Stimulated activated naive CD8-positive, alpha-beta T cell treated with anti-CD3 and anti-CD28 coated beads, Interleukin-15, amount 100 ng/mL, for 72 hours (primary cell): ENCODE measurements at regions not wholly inside any gene's neighbourhood (a gene's known extent, or its start where the extent isn't known, plus 50 kb on each side); places are given as distances from the start of the nearest gene placed in this dataset.
"Not testable (repeated sequence)": the region's sequence is repeated elsewhere in the genome, so short reads cannot be mapped to it uniquely, and the experiment has no call there.

Source experiments
- ATAC-seq: fragments of 150-1000 bp; cut with Tn5 transposase; 2 replicates; pipeline ENCODE4 v1.10.0; 2021; ENCODE audit warnings: mild to moderate bottlenecking, moderate library complexity
- DNase-seq, 2 donors: peaks; one replicate each; pipeline ENCODE4 v3.0.0; 2021 to 2022
- H3K27ac Mint-ChIP-seq, 2 donors: one replicate each; pipeline ENCODE4 v1.8.0; 2022; ENCODE audit warnings: mild to moderate bottlenecking in 2 of 2, mixed read lengths in 2 of 2, moderate library complexity in 2 of 2
- H3K27me3 Mint-ChIP-seq: one replicate; pipeline ENCODE4 v1.8.0; 2022; ENCODE audit warnings: mixed read lengths
- H3K4me1 Mint-ChIP-seq: one replicate; pipeline ENCODE4 v1.8.0; 2022; ENCODE audit warnings: mild to moderate bottlenecking, mixed read lengths
- H3K4me3 Mint-ChIP-seq, 2 donors: one replicate each; pipeline ENCODE4 v1.8.0; 2022; ENCODE audit warnings: mild to moderate bottlenecking in 2 of 2, mixed read lengths in 2 of 2, moderate library complexity in 1 of 2
- H3K9me3 Mint-ChIP-seq, 2 donors: one replicate each; pipeline ENCODE4 v1.8.0; 2022; ENCODE audit warnings: mixed read lengths in 2 of 2

DNA sequence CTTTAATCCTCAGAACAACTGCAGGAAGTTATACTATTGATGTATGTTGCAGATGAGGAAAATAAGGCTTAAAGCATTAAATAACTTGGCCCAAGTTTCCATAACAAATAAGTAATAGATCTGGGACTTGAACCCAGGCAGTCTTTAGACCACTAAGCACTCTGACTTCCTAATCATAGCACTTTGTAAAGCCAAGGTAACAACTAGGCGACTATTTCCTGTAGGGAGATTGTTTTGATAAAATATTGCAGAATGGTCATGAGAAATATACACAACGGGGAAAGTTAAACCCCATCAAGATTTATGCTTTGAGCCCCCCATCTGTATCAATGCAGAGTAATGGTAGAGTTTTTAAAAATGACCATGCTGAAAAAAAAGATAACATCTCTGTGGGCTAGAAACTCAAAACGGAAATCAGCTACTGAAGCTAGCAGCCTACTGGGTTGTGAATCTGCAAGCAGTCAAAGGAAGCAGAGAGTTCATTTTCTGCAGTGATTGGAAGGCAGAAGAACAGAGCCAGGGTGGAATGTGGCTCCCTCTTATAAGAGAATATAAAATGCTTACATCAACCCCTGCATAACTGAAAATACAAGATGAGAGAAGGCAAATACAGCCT is 111.2 kb upstream of the OLIG2 start:
- Mint-ChIP-seq H3K27ac (no peak overlapping the region), H3K27me3 (no peaks in the 10 kb centered on the region)
- no peak for ATAC-seq

DNA sequence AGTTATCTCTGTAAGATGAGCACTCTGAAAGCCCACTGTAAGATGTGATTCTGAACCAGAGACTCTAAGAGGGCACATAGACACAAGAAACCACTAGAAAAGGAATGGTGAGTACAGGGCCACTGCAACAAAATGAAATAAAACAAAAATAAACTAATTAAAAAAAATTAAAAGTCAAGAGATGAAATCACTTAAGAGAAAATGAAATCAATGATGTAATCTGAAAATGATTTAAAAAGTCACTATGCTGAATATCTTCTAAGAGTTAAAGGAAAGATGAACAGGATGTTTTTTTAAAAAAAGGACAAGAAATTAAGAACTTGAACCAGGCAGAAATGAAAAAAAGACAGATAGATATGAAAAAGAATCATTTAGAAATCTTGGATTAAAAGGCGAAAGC is 110.6 kb upstream of the OLIG2 start:
- ATAC-seq = no peak
- H3K27me3 Mint-ChIP-seq = no peaks in the 10 kb centered on the region
- no peak overlapping the region for H3K4me3 Mint-ChIP-seq
- peaks cover 26% of the 10 kb centered on the region for H3K4me1 Mint-ChIP-seq
- no peak for DNase-seq
- H3K27ac Mint-ChIP-seq = no peak overlapping the region
- H3K9me3 Mint-ChIP-seq = peaks cover 2 to 7% of the 10 kb centered on the region in 2 donors

More for the DNA sequence above, 111.2 kb upstream of the OLIG2 start:
- DNase-seq = no peak
- H3K9me3 Mint-ChIP-seq = peaks cover 4 to 7% of the 10 kb centered on the region in 2 donors
- H3K4me3 Mint-ChIP-seq = no peak overlapping the region
- peaks cover 26% of the 10 kb centered on the region for H3K4me1 Mint-ChIP-seq

DNA sequence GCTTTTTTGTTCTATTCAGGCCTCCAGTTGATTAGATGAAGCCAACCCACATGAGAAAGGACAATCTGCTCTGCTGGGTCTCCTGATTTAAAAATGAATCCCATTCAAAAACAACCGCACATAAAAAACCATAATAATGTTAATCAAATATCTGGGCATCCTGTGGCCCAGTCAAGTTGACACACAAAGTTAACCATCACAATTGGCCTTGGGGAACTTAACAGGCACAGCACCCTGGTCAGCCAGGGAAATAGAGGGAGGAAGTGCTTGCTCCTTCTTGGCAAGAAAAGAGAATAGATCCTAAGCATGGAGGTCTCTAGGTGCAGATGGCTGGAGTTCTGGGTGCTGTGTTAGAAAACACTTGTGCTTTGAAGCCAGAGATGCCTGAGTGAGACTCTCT is 109.6 kb upstream of the OLIG2 start:
- peaks cover 0 to 7% of the 10 kb centered on the region in 2 donors for H3K9me3 Mint-ChIP-seq
- no peak for DNase-seq
- H3K27ac Mint-ChIP-seq = no peak overlapping the region

DNA sequence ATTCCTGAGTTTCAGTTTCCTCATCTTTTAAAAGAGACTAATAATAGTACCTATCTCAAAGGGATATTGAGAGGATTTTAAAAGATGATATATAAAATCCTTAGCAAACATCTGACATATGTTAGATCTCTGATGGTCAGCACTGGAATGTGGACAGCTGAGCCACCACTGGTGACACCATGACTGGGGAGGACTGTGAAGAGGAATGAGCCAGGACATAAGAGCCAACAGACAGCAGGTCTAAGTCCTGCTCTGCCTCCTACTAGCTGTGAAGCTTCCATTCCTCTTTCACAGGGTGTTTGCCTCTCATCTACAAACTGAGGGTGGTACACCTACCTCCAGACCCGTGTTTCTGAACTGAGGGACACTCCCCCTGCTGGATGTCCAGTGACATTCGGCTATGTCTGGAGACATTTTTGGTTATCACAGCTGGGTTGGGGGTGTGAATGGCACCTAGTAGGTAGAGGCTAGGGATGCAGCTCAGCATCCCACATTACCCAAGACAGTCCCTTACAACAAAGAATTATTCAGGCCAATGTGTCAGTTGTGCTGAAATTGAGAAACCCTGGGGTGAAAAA is 109.1 kb upstream of the OLIG2 start:
- no peak for DNase-seq

More for the DNA sequence above, 109.6 kb upstream of the OLIG2 start:
- H3K4me1 Mint-ChIP-seq = peaks cover 26% of the 10 kb centered on the region
- ATAC-seq = no peak
- H3K27me3 Mint-ChIP-seq = no peaks in the 10 kb centered on the region
- no peak overlapping the region for H3K4me3 Mint-ChIP-seq

DNA sequence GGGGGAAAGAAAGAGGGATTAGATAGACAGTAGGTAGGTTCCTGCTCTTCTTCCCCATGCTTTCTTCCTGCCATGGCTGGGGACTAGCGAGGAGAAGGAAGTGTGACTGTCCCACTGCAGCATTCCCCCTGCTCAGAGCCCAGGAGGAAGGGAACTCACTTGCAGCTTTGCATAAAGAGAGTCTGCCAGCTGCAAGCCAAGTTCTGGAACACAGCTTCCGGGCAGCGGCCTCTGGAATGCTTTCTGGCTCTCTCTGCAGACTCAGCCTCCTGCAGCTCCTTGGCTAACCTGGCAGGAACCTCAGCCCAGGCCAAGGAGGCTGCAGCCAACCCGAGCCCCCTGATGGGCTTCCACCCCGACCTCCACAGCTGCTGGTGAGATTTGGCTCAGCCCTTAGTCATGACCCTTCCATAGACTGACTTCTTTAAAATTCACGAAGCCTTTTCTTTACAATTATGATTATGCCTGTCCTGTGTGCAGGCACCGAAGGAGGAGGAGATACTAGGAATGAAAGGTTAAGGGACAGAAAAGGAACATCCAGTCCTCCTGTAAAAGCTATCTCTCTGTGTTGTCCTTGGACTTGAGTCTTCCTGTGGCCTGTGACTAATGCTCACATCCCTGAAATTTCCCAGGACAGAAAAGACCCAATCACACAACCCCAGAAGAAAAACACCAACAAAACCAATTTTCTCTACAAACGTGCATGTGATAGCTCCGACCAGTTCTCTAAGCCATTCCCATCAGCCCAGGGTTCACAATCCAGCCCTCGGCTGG is 108.2 kb upstream of the OLIG2 start:
- Mint-ChIP-seq H3K27ac (no peak overlapping the region), H3K4me1 (peaks cover 33% of the 10 kb centered on the region), H3K9me3 (peaks cover 0 to 7% of the 10 kb centered on the region in 2 donors), H3K27me3 (no peaks in the 10 kb centered on the region), H3K4me3 (no peak overlapping the region)
- no peak for DNase-seq
- ATAC-seq = no peak

More for the DNA sequence above, 109.1 kb upstream of the OLIG2 start:
- H3K27ac Mint-ChIP-seq = no peak overlapping the region
- H3K4me3 Mint-ChIP-seq = no peak overlapping the region
- H3K4me1 Mint-ChIP-seq = peaks cover 27% of the 10 kb centered on the region
- peaks cover 0 to 7% of the 10 kb centered on the region in 2 donors for H3K9me3 Mint-ChIP-seq
- no peaks in the 10 kb centered on the region for H3K27me3 Mint-ChIP-seq
- ATAC-seq = no peak

DNA sequence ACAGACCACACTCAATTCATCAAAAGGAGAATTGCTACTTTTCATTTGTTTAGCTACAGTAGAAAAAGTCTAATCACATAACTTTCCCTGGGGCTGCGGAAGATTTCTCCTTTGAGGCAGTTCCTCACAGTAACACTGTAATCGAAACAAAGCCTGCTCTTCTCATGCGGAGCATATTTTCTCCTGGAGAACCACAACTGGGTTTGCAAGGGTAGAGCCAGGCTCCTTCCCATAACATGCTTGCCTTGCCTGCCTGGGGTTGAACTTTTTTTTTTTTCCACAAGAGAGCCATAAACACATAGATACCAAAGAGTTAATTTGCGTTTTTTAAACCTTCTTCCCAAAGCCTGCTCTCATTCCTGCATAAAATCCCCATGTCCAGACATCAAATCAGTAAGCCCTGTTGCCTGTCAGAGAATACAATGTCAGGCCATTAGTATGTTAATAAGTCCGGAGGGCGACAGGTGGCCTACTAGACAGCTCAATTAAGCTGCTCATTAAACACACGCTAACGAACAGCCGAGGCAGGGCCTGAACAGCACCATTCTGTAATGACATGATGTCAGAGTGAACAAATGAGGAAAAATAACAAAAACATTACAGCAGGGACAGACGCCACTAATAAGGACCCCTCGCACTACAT is 107.1 kb upstream of the OLIG2 start:
- no peak for ATAC-seq
- peaks cover under 1 to 7% of the 10 kb centered on the region in 2 donors for H3K9me3 Mint-ChIP-seq
- H3K27ac Mint-ChIP-seq = no peak overlapping the region
- H3K4me1 Mint-ChIP-seq = peaks cover 33% of the 10 kb centered on the region
- no peaks in the 10 kb centered on the region for H3K27me3 Mint-ChIP-seq
- H3K4me3 Mint-ChIP-seq = no peak overlapping the region
- no peak for DNase-seq

DNA sequence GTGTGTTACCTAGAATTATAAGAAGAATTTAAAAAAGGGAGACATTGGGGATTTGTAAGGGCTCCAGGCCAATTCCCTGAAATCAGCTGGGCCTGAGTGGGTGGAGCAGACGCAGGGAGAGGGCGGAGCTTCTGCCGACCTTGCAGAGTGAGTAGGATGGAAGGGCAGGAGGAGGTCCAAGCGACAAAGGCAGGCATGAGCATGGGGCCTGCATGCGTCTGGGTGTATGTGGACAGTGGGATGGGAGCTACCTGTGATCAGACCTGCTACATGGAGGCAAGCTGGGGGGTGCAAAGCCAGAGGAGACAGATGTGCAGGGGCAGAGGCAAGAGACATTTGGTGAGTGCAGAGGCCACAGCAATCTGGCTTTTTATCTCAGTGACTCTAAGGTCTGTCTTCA is 105.3 kb upstream of the OLIG2 start:
- peaks cover 15% of the 10 kb centered on the region for H3K4me1 Mint-ChIP-seq
- no peak overlapping the region for H3K27ac Mint-ChIP-seq
- ATAC-seq = no peak

DNA sequence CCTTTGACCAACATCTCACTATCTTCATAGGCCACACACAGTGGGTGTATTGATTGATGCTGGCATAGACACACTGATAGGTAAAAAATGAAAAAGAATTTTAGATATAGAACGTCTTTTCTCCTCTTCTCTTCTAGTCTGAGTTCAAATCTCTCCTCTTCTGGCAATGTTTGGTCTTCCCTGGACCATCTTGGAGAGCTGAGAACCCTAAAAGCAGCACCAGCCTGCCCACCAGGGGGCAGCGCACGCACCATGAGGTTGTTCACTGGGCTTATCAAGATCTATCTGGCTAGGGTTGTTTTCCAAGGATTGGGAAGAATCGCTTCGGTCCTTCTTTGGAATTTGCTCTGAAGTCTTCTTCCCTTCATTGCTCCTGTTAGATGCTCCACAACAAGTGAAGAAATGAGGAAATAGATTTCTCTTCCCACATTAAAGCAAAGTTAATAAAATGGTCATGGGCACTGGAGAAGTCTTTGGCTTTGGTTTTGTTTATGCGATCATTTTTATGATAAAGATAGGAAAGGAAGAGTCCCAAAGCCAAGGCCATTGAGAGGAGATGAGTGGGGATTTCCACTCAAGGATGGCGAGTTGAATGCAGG is 104.0 kb upstream of the OLIG2 start:
- Mint-ChIP-seq H3K9me3 (peaks cover 20 to 22% of the 10 kb centered on the region in 2 donors), H3K27me3 (no peaks in the 10 kb centered on the region), H3K4me1 (peaks cover 7% of the 10 kb centered on the region), H3K27ac (no peak overlapping the region), H3K4me3 (no peak overlapping the region)
- DNase-seq (peak; percentile 14 to 21), ATAC-seq (no peak)

More for the DNA sequence above, 105.3 kb upstream of the OLIG2 start:
- Mint-ChIP-seq H3K27me3 (no peaks in the 10 kb centered on the region), H3K9me3 (peaks cover 14 to 18% of the 10 kb centered on the region in 2 donors), H3K4me3 (no peak overlapping the region)
- no peak for DNase-seq

DNA sequence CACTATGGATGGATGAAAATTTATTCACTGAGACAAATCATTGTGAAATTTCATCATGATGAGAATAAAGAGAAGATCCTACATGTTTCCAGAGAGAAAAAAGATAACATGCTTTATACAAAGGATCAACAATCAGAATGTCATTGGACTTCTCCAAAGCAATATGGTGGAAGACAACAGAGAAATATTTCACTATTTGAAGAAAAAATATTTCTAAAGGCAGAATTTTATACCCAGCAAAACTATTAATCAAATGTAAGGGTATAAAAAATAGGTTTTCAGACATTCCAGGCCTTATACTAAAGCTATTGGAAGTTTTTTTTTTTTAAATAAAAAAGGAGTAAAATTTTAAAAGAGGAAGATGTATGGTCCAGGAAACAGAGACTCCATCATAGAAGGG is 100.6 kb upstream of the OLIG2 start:
- H3K27ac Mint-ChIP-seq = no peak overlapping the region
- H3K4me3 Mint-ChIP-seq = no peak overlapping the region
- no peak for ATAC-seq
- no peaks in the 10 kb centered on the region for H3K27me3 Mint-ChIP-seq
- H3K4me1 Mint-ChIP-seq = peaks cover 17% of the 10 kb centered on the region
- DNase-seq = no peak
- H3K9me3 Mint-ChIP-seq = peaks cover 24 to 31% of the 10 kb centered on the region in 2 donors

DNA sequence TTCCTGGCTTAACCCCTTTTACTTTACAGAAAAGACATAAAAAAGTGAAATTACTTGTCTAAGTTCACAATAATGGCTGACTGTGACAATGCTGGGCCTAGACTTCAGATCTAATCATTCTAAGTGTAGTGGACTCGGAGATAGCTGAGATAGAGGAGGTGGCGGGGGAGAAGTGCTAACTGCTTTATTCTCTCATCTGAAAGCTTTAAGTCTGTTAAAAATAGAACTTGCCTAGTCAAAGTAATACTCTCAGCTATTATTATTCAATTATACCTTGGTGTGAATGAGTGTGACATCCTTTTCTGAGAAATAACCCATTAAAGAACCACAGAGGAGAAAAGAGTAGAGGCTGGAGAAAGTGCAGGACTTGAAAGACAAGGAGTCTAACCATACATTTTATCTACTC is 96.1 kb upstream of the OLIG2 start:
- Mint-ChIP-seq H3K4me3 (peak overlapping the region; percentile 24 to 27), H3K9me3 (peaks cover 15 to 28% of the 10 kb centered on the region in 2 donors), H3K4me1 (peaks cover 38% of the 10 kb centered on the region), H3K27me3 (no peaks in the 10 kb centered on the region), H3K27ac (no peak overlapping the region)
- ATAC-seq (peak; percentile 54), DNase-seq (peak in 1 of 2 donors; percentile 11)

DNA sequence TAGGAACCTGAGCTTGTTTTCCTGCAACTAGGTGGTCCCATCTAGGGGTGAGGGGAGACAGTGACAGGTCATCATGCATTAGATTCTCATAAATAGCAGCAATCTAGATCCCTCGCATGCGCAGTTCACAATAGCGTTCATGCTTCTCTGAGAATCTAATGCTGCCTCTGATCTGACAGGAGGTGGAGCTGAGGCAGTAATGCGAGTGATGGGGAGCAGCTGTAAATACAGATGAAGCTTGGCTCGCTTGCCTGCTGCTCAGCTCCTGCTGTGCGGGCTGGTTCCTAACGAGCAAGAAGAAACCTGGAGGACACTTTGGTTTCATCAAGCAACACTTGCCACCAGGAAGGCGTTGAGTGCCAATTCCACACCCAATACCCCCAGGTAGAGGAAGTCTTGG is 95.1 kb upstream of the OLIG2 start:
- no peak for DNase-seq
- Mint-ChIP-seq H3K27me3 (no peaks in the 10 kb centered on the region), H3K27ac (no peak overlapping the region), H3K4me3 (no peak overlapping the region), H3K9me3 (peaks cover 11 to 19% of the 10 kb centered on the region in 2 donors), H3K4me1 (peaks cover 38% of the 10 kb centered on the region)
- no peak for ATAC-seq

DNA sequence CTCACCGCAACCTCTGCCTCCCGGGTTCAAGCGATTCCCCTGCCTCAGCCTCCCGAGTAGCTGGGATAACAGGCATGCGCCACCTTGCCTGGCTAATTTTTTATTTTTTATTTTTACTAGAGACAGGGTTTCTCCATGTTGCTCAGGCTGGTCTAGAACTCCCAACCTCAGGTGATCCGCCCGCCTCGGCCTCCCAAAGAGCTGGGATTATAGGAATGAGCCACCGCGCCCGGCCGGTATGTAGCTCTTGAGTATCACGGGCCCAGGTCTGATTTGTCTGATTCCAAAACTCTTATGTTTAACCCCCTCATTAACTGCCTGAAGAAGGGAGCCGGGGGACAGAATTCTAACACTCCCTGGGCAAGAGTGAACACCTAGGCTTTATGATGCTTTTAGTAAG is 91.7 kb upstream of the OLIG2 start:
- not testable (repeated sequence) for H3K4me3 Mint-ChIP-seq, H3K27ac Mint-ChIP-seq

DNA sequence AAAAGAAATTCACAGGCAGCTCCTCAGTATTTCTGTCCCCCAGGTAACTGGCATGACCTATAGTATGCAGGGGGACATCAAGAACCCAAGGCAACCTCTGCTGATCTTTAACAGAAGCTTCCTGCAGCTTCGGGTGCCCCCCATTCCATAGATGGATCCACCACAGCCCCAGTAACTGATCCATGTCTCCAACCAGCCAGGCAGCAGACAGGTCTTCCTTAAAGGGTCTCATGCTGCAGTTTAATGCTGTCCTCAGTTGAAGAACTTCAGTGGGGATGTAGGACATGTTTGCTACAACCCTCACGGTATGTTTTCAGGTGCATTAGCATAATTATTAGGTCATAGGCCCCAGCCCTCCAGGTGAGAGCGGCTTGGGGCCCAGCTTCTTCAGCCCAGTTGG is 90.9 kb upstream of the OLIG2 start:
- Mint-ChIP-seq H3K27ac (no peak overlapping the region), H3K4me3 (no peak overlapping the region), H3K4me1 (peaks cover 35% of the 10 kb centered on the region), H3K27me3 (no peaks in the 10 kb centered on the region), H3K9me3 (no peaks in the 10 kb centered on the region)
- DNase-seq (no peak), ATAC-seq (no peak)

More for the DNA sequence above, 91.7 kb upstream of the OLIG2 start:
- peaks cover 38% of the 10 kb centered on the region for H3K4me1 Mint-ChIP-seq
- H3K9me3 Mint-ChIP-seq, H3K27me3 Mint-ChIP-seq, DNase-seq, ATAC-seq: not testable (repeated sequence)

DNA sequence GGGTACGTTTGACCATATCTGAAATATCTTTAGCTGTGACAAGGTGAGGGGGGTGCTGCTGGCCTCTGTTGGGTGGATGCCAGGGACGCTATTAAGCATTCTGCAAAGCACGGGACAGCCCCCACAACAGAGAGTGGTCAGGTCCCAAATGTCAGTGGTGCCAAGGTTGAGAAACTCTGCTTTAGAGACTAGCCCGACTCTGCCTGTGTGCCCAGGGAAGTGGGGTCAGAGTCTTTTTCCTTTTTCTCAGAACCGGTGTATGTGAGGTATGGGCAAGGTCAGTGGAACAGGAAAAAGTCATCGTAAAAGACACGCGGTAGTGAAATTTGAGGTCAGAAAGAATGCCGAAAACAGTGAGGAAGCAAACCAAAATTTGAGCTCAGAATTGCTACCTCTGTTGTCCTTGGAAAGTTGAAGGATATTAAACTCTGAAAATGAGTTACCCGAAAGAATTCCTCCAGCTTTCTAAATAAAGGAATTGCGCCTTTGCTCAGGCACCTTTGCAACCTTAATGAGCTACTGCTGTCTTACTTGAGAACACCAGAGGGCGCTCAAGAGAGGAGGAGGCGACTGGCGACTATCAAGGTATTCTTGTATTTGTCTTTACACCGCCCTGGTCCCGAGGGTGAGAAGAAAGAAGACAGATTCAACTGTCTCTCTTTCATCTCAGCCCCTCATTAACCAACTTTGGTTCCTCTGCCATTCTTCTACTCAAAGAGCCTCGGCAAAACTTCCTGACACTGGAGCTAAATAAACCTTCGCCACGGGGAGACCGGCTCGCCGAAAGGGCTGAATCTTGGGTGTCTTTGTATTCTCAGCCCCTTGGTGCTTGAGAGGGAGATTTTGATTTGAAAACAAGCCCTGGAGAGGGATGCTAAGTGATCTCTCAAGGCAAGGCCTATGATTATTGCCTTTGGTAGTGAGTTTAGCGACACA is 85.4 kb upstream of the OLIG2 start:
- Mint-ChIP-seq H3K27ac (no peak overlapping the region), H3K4me1 (peaks cover 10% of the 10 kb centered on the region), H3K4me3 (no peak overlapping the region), H3K27me3 (no peaks in the 10 kb centered on the region), H3K9me3 (no peaks in the 10 kb centered on the region)
- DNase-seq = peak; percentile 33 to 37
- ATAC-seq = peak; percentile 55
